HUDEP-2 (cell line): ENCODE measurements at regions not wholly inside any gene's neighbourhood (a gene's known extent, or its start where the extent isn't known, plus 50 kb on each side); places are given as distances from the start of the nearest gene placed in this dataset.
A peak's percentile ranks its signal among the peaks of the same experiment; 100 is the strongest.
"Not testable (repeated sequence)": the region's sequence is repeated elsewhere in the genome, so short reads cannot be mapped to it uniquely, and the experiment has no call there.

ENCODE experiments used
- DNase-seq, 76 experiments: peaks; one replicate each; lab custom pipeline; 2025; ENCODE audit not compliant: unreplicated experiment in 76 of 76; lab: John Stamatoyannopoulos, UW

DNA sequence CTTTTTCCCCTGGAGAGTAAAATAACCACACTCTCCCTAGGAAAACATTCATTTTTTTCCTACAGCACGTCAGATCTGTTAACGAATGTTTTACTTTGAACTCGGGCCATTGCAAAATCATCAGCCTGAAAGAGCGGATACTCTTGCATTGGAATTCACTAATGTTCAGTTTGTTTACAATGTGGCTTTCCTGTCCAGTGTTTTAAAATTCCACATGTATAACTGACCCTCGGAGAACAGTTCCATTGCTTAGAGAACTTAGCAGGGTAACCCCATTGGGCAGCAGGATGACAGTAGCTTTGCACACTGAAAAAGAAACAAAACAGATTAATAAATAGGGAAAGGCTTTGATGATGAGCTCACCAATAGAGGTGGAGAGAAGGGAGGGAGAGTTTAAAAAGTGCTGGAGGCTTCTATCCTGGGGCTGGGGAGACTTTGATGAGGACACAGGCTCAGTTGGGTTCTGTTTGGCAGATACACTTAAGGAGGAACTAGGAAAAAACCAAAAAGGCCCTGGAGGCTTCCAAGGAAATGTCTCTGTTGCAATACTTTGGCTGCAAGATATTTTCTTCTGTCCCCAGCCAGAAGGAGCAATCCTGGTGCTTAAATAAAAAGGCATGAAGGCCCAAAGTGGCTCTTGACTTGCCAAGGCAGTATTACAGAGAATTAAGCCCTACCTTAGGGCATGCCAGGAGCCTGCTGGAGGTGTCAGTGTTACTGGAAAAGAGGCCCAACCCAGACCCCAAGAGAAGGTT, 143.1 kb downstream of the ARSF start:
- no peak for DNase-seq

GRCh38 chrX:3181846-3182245, 140.6 kb downstream of the ARSF start:
- DNase-seq: no peak

- DNase-seq: no peak
These were observed 137.1 kb downstream of the ARSF start for GRCh38 chrX:3178329-3178728.

GRCh38 chrX:3177851-3178250, 136.6 kb downstream of the ARSF start:
- no peak for DNase-seq

- DNase-seq: no peak
These were observed 135.2 kb downstream of the ARSF start for GRCh38 chrX:3176439-3176820.

GRCh38 chrX:3175659-3176438, 134.6 kb downstream of the ARSF start:
- no peak for DNase-seq

DNA sequence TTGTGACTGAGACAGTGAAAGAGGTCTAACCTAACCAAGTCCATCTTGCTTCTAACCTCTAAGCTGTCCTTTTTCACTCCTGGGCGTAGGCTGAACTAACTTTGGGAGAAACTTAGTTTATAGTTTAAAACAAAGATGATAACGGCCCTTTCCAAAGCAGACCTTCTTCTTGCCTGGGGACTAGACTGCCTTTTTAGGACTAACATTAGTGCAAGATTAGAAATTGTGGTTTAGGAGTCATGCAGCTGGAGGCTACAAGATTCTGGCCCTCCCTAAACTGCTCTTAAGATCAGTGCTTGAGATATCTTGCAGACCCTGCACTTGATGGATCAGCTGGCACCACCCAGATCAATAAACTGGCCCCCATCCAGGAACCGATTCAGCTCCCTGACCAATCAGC, 130.9 kb downstream of the ARSF start:
- not testable (repeated sequence) for DNase-seq

GRCh38 chrX:3169421-3169820, 128.2 kb downstream of the ARSF start:
- no peak for DNase-seq

- DNase-seq: peak in 1 of 76 experiments; percentile 0
These were observed 126.5 kb downstream of the ARSF start for GRCh38 chrX:3167771-3168170.

- no peak for DNase-seq
These were observed 125.6 kb downstream of the ARSF start for GRCh38 chrX:3166670-3167455.

- no peak for DNase-seq
These were observed 124.5 kb downstream of the ARSF start for GRCh38 chrX:3165808-3166207.
